ENCODE measurements at regions not wholly inside any gene's neighbourhood (a gene's known extent, or its start where the extent isn't known, plus 50 kb on each side); places are given as distances from the start of the nearest gene placed in this dataset.

DNA sequence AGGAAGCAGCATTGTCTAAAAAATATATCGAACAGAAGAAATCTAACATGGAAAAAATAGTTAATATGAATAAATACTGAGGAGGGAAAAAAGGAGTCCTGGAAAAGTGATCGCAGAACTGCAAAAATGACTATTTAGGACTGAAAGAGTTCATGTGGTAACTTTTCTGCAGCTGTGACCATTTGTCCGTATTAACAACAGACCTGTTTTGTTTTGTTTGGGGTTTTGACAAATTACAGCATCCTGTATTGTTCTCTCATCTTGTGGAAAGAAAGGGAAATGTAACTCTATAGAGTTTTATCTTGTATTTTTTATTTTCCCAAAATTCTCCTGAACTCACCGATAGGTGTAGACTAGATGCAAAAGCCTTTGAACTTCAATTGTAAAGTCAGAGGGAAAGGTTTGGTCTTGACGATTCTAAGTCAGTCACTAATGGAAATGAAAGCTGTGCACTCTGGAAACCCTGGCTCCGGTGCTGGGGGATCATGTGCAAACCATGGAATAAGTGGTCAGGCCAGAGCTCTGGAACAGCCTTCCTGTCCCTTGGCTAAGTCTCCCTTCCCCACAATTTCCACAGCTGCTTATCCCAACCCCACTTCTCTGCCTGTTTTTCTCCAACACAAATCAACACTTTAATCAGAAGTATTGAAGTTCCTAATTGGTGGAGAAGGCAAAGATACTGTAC lies 51.2 kb upstream of the MARCKS start:
- no peak for DNase-seq

Measured in activated T-cell treated with anti-CD3 and anti-CD28 coated beads for 4 hours (primary cell).